GM21381 (cell line): ENCODE measurements at regions not wholly inside any gene's neighbourhood (a gene's known extent, or its start where the extent isn't known, plus 50 kb on each side); places are given as distances from the start of the nearest gene placed in this dataset.

Experiments
- ATAC-seq: cut with Tn5 transposase; IDR thresholded peaks from one replicate; pipeline ENCODE4 v1.9.1; 2021; ENCODE audit warnings: mild to moderate bottlenecking, moderate library complexity; ENCODE audit not compliant: unreplicated experiment

DNA sequence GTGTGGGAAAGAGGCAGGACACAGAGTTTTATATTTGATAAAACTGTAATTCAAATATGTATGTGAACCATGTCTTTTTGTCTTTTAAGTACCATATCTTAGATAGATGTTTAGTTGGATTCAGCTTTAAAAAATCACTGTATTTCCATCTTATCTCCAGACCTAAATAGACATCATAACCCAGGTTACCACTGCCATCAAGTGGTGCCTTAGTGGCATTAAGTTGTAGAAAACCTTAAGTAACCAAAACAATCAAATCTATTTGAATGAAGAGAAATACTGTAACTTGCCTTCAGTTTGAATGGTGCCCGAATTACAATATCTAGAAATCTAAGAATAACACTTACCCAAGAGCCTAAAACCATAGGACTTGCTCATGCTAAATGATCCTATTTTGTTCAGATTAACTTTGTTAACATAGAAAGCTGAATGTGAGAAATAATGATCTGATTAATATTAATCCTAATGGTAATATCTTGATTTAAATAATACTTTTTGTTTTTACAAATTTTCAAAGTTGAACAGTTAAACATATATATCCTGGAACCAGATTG, 92.5 kb upstream of the MAP2 start:
- no peak for ATAC-seq

DNA sequence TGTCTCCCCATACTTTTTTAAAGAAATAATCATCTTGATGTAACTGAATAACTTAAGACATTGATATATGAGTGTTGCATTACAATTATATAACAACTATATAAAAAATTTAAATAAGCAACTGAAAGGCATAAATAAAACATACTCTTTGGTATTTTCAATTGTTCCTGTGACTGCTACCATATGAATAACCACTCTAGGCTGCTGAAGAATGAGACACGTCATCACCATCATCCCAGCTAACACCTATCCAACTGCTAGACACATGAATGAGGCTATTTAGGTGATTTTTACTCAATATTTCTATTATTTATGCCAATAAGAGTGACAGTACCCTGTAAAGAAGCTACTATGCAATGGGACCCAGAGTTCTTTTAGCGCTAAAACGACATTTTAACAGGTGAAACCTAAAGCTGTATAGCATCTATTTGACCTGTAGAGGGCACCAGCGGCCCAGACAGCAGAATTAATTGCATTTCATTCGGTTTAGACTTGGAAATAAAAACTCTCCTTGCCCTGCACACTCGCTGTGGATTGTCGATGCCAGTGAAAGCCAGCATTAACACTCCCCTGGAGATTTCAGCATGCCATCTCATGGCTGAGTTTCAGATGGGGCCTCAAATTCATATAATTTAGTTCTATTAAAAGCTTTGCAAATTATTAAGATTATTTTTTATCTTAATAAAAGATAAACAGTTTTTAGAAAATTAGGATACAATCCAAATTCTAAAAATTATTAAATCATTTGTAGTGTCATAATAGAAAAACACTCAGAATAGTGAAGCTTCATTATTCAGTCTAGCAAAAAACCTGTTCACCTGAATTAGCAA, 89.4 kb upstream of the MAP2 start:
- peak; percentile 95 for ATAC-seq

DNA sequence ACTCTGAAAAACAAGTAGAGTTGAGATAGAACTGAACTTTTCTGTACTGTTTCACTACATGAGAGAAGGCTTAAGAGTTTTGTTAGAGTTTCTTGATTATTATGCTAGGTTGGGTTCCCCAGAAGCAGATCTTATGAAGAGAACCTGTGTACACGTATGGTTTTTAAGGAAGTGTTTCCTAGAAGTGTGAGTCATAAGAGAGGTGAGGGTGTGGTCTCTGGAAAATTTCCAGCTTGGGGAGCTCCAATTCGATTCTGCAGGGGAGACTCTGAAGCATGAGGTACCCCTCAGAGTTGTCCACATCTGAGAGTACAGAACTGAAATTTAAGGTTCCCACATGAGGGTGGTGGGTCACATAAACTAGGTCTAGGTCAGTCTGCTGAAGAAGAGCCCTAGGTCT, 83.3 kb upstream of the MAP2 start:
- no peak for ATAC-seq

DNA sequence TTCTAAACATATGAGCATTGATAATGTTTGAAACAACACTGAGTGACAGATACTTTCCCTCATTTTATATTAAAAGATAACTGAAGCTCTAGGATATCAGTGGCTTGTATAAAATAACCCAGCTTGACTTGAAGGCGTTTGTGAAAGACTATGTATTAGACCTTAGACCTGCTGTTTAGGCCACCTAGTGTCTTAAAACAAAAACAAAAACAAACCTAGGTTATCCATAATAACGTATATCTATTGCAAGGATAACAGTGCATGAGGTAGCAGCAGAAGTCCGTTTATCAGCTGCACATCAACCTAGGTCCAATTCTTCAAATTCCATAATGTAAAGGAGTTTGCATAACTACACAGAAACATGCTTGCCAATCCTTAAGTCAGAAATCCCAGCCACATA, 79.5 kb upstream of the MAP2 start:
- ATAC-seq: no peak

DNA sequence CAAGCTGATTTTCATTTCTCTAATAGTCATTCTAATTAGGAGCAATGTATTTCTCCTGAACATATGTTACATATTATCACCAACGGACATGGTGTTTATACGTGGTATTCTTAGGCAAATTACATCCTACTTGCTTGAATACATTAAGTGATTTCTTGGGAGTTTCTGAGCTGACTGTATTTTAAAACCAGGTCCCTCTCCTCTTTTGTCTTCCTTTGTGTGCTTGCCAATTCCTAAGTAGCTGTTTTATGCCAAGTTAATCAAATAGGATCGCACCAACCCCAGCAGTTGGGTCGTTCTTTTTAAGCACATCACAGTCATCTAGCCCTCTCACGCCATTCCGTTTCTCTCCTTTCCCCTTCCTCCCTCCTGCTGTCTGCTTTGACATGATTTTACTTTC, 75.4 kb upstream of the MAP2 start:
- ATAC-seq: no peak

DNA sequence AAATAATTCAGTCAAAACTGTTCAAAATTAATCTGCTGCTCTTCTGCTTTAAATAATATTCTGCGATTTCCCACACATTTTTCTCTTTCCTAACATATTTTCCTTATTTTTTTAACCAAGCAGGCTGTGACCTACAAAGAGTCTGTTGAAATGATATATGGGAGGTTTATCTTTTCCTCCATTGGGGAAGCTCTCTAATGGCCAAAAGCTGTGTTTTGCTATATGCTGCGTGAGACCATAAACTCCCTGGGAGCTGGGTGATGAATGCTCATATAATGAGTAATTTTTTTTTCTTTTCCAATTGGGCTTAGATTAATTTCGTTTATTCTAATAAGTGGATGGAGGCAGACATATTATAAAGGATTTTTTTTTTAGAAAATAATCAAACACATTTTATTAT, 72.2 kb upstream of the MAP2 start:
- ATAC-seq: no peak

DNA sequence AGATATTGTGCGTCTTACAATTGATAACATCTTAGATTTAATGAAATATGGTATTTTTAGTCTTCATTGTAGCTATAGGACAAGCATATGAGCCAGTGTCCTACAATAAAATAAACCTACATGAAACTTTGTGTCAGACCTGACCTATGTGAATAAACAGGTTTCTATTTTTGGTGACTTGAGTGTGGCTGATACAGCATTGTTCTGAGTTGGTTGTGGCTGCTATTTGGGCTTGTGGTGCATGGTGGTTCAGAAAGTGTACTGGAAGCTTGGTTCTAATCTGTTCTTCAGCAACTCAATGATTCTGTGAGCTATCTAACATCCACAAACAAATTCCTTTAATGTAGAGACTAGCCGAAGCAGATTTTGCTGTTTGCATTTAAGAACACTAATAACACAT, 64.9 kb upstream of the MAP2 start:
- no peak for ATAC-seq

DNA sequence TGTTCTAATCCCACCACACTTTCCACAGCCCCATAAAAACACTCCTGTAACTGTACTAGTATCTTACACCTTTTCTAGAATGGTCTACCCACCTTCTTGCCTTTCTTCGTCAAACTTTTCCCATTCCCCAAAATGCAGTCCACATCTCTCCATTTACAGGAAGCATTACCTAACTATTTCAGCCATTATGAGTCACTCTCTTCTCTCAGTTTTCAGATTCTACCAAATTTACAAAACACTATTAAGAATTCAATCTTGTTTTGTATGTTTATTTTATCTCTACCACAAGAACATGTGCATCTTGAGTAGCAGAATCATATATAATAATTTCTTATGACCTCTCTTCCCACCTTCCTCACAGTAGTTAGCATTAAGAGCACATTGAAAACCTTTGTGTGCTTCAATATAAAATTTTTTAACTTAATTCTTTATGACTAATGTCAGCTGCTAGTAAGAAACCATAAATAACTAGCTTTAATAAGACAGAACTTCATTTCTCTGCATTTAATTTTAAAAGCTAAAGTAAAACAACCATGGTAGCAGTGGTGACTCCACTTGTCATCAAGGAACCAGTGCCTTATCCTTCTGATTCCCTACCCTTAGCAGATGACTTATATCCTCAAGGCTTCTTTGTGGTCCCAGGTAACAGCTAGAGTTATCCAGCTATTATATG, 56.6 kb upstream of the MAP2 start:
- no peak for ATAC-seq

DNA sequence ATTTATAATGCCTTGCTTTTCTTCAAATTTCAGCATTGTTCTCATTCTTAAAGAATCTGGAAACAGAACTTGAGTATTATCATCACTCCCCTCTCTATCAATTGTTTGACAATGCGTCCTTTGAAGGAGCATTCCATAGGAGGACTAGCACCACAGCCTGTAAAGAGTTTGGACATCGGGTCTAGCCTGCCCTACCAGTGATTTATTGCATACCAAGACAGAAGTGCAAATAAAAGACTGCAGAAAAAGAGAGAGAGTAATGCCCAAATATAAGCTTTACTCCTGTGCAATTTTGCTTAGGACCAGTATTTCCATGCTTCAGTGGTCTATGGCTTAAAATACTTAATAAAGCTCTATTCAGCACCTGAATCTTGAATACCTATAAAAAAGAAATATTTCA, 55.4 kb upstream of the MAP2 start:
- no peak for ATAC-seq

DNA sequence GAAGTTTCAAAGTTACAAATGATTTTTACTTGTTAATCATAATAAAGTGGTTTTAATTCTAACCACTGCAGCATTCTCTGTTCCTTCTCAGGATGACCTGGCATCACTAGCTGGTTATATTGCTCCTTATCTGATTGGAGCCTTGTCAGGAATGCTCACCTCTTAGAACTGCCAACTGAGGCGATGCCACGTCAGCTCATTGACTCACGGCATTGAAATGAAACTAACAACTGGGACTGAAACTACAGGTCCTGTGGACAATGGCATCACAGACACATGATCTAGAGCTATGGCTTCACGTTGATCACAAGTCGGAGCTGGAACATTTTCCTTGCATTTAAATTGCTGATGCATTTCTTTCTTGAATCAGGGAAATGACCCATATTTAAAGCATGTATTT, 54.9 kb upstream of the MAP2 start:
- ATAC-seq: peak; percentile 81

DNA sequence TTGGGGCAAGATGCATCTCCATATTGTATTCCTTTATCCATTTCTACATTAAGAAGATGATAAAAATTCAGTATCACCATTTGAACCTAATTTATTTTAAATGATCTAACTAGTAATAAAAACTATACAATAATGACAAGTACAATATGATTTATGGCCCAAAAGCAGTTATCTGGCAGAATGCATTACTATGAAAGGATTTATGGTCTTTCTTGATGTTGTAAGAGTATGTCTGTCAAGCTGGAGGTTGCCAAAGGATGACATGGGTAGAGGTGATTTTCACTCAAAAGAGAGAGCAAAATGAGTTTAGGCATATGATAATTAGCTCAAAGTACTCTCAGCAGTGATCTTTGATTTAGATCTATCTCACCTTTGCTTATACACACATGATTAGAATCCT, 54.2 kb upstream of the MAP2 start:
- no peak for ATAC-seq

DNA sequence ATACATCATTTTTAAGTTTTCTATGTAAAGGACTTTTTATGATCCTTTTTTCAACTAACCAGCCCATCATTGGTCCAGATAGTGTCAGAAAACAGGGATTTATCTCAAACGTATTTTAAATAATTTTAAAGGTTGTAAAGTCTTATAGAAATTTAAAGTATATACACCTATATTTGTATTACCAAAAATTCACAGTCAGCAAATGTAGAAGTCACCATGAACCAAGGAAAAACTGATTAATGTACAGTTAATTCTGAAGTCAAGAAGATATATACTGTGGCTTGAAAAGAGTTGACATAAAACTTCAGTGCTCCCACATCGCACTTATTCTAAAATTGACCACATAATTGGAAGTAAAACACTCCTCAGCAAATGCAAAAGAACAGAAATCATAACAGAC, 52.4 kb upstream of the MAP2 start:
- no peak for ATAC-seq
